ENCODE measurements at regions not wholly inside any gene's neighbourhood (a gene's known extent, or its start where the extent isn't known, plus 50 kb on each side); places are given as distances from the start of the nearest gene placed in this dataset.

DNA sequence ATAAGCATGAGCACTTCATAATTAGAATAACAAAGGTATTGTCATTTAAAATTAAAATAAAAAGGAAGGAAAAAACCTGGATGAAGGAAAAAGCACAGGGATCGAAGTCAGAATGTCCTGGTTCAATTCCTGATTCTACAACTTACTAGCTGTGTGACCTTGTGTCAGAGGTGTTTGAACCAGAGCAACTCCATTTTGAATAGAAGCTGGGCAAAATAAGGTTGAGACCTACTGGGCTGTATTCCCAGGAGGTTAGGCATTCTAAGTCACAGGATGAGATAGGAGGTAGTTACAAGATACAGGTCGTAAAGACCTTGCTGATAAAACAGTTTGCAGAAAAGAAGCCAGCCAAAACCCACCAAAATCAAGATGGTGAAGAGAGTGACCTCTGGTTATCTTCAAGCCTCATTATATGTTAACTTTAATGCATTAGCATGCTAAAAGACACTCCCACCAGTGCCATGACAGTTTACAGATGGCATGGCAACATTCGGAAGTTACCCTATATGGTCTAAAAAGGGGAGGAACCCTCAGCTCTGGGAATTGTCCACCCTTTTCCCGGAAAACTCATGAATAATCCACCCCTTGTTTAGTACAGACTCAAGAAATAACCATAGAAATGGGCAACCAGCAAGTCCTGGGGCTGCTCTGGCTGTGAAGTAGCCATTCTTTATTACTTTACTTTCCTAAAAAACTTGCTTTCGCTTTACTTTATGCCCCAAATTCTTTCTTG lies 412.7 kb downstream of the PIK3R1 start:
- no peak for DNase-seq

DNA sequence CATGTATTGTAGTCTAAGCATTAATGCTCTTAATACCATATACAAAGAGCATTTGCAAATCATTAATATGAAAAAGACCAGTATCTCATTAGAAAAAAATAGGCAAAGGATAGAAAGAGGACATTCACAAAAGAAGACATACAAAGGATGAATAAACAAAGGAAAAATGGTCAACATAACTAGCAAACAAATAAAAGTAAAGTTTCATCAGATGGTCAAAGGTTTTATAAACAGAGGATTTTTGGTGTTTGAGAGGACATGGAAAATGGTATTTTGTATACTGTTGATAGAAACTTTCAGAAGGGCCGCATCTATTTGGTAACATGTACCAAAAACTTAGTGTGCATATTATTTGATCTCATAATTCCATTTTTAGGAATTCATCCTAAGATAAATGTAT lies 414.8 kb downstream of the PIK3R1 start:
- DNase-seq, result no peak

DNA sequence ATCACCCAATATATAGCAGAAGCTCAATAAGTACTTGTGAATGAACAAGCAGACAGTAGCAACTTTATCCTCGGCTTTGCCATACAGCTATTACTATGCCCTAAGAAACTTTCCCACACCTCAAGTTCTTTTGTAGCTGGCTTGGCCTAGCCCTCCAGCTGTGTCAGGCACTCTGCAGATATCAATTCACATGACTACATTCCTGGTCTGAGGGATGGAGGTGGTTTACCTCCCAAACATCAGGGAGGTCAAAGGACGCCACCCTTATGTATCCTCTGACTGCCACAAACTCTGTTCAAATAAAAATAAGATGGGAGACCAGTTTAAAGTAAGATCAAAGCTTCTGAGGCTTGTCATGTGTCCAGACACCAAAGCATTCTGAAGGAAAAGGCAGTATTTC lies 416.3 kb downstream of the PIK3R1 start:
- DNase-seq, result no peak

DNA sequence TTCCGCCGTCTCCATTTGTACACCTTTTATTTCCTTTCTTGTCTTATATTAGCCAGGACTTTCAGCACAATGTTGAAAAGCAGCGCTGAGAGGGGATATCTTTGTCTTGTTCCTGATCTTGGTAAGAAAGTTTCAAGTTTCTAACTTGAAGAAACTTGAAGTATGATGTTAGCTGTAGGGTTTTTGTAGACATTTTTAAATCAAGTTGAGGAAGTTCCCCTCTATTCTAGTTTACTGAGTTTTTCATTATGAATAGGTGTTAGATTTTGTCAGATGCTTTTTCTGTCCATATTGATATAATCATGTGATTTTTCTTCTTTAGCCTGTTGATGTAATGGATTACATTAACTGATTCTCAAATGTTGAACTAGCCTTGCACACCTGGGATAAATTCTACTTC lies 425.7 kb downstream of the PIK3R1 start:
- DNase-seq, result no peak

DNA sequence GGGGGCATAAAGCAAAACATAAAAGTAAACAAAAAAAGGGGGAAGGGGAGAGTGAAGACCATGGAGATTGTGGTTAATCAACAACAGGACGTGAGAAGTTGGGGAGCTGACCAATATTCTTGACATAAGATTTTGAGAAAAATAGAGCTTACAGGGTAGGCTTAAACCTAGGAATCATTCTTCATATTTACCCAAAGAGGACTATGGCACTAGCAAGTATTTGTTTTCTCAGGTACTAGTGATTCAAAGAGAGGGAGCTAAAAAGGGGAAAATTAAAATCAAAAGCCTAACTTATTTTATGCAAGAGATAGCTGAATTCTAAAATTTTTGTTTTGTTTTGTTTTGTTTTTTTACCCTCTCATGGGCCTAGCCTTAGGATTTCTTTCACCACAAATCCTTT lies 427.5 kb downstream of the PIK3R1 start:
- no peak for DNase-seq

DNA sequence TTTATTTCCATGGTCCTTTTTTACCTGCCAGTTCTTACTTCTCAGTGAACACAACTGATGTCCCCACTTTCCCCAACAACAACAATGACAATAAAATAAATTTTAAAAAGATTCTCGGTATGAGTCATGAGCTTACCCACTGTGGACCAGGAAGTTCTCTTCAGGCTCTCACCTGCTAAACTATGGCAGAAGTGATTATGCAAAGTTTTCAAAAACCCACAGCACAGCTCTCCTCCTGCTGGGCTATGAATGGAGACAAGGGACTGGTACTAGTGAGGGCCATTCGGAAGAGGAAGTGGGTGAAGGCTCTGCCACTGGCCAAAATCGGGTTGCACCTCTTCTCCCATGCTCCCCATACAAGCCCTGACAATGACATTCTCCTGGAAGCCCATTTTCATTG lies 429.4 kb downstream of the PIK3R1 start:
- no peak for DNase-seq

DNA sequence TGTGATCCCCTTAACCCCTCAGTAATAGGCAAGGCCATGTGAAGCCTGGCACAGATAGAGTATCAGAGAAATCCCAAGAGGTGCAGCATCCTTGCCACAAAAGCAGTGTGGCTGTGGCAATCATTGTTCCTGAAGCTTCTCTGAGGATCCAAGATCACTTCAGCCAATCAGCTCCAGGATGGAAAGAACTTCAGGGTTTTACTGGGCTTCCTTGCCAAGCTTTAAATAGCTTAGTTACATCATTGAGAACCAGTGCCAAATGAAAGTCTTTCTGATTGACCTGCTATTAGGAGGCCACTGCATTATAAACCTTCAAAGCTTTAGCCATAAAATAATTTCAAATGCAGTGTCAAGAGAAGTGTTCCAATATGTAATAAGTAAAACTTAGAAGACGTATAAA lies 430.6 kb downstream of the PIK3R1 start:
- DNase-seq, result no peak

DNA sequence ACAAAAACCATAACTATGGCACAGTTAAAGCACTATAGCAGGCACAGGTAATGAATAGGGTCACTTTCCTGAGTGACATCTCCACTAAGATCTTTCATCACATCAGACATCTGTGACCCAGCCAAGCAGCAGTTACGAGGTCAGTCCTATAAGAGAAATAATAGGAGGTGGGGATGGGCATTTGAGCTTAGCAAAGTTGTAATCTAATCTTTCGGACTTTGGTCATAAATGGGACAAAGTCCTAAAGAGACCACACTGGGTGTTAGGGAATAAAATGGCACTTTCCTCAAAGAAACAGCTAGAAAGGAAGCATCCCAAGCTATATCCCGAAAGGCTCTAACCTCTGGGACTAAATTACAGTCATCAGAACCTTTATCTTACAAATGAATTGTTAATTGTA lies 432.2 kb downstream of the PIK3R1 start:
- no peak for DNase-seq

DNA sequence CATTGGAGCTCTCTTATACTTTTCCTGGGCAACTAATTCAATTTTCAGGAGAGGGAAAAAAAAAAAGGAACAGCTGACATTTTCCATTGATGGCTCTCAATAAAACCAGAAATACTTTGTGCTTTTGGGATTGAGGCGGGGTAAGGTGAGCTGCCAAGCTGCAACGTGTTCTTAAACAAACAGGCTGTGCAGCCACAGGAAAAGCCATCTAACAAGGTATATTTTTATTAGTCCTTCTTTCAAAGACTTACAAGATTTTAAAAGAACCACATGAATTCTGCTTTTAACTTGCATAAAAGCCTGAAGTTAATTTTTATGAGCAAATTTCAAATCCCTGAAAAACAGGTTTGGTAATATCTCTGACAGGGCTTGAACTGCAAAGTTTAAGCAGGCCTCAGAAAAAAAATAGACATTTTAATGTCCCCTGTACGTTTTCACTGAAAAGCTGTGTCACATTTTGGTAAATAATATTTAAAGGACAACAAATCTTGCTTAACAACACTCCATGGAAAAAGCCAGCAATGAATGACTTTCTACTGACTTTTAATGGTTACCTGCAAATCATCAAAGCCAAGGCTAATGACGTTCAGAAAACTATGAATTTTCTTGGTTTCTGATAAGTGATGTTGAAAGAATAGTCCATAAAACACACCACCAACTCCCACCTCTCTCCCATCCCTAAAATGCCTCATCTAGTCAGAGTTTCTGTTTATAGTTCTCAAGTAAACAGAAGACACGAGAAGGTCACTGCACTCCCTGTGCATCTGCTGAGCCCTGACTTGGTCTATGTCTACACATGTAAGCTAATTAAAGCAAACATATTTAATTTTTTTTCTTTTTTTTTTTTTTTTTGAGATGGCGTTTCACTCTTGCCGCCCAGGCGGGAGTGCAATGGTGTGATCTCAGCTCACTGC lies 433.6 kb downstream of the PIK3R1 start:
- DNase-seq, result no peak

DNA sequence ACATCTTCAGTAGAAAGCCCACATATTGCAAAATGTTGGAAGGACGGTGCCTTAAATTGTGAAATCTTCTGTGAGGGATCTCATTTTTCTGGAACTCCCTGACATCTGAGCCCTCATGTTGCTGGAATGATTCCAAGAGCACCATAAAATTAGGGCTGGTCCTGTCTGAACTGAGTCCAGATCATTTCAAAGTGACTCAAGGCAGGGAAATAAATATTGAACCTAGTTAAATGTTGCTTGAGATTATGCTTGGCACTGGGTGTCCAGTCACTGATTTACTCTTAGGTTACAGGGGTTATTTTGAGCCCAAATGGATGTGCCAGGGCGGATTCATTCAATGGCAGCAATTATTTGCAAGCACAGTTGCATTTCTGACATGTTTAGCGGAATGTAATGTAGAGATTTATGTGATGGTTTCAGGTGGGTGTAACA lies 437.0 kb downstream of the PIK3R1 start:
- DNase-seq, result no peak

DNA sequence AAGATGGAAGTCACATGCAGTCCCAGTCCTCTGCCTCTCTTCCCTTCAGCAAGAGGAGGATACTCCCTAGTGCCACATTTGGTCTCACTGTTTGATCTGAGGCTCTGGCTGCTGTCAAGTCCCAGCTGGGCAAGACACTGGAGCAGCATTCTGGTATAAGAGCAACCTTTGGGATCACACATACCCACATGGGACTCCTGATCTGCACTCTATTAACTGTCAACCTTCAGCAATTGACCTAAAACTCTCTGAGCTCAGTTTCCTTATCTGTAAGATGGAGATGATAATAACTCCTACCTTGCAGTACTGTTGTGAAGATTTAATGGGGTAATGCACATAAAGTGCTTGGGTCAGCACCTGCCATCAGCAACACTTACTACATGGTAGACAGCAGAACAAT lies 437.9 kb downstream of the PIK3R1 start:
- no peak for DNase-seq

DNA sequence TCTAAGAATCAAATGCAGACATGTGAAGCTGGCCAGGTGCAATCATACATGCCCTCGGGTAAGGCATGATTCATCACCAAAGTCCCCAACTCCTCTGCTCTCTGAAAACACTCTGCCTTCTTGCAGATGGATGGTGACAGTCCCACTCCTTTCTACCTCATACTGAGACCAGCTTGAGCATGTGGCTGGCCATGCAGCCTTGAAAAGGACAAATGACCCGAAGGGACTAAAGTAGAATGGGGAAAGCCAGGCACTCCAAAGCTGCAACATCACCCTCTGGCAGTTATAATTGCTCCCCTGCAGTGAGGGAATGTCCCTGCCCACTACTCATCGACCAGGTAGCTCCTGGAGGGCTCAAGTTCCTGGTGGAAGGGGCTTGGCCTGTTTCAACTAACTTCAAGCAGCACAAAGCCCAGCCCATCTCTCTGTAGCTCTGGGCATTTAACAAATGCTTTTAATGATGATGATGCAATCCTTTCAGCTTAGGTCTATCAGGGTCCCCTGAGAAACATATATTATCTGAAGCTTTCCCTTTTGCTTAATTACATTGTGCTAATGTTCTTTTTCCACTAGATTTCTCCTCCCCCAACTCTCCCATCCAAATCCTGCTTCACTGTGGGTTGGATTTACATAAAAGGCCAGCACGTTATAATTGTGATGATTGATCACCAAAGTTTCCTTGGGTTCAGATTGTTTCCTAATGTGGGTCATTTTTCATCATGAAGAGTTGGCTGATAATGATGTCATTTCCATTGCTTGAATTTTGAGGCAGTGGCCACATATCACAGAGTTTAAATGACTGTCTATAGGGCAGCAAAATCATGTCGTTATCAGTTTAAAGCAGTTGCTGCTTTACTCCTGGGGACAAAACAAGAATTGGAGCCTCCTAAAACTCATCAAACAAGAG lies 436.5 kb upstream of the SLC30A5 start:
- DNase-seq, result no peak

DNA sequence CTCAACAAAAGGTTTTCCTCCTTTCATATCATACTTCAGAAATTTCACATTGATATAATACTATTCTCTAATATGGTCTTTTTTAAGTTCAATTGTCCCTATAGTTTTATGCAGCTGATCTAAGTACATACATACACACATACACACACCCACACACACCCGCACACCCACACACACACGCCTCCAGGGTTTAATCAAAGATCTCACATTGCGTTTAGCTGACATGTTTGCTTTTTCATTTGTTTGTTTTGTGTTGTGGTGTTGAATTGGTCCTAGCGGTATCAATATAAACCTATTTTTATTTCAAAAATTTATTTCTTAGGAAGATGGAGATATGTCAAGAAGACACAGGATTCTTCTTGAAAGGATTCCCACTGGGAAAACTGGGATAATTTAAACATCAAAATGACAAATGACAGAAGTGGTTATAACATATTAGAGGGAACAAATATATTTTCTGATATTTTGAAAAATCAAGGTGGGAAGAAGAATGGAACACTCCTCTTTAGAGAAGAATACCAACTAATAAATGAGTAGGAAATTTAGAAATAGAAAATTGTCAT lies 434.9 kb upstream of the SLC30A5 start:
- no peak for DNase-seq

DNA sequence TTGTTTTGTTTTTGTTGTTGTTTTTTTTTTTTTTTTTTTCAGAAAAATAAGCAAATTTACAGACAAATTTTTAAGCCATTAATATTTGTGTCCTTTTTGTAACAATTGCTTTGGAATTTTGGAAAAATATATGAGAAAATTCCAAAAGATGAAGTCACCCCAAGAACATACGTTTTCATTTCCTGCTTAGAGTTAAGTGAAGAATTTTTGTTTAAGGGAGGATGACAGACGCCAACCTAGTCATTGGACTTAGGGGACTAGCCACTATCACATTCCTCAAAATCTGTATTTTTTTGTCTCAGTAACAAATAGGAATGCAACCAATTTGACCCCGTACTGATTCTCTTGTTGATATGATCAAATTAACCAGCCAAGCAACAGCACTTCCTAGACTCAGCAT lies 433.9 kb upstream of the SLC30A5 start:
- no peak for DNase-seq

DNA sequence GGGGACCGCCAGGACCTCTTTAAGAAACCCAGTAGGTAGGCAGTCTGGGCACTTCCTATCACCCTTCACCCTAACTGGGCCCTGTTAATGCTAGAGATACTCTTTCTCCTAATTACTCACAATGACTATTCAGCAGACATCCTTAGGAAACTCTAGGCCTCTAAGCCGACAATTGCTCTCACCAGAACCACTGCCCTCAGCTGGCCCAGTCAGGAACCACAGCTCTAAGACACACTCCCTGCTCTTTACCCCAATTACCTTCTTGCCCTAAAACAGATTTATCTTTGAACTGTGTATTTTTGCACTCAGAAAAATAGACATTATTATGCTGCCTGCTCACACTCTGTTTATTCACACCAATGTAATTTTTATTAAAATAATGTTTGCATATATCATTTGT lies 432.6 kb upstream of the SLC30A5 start:
- no peak for DNase-seq

DNA sequence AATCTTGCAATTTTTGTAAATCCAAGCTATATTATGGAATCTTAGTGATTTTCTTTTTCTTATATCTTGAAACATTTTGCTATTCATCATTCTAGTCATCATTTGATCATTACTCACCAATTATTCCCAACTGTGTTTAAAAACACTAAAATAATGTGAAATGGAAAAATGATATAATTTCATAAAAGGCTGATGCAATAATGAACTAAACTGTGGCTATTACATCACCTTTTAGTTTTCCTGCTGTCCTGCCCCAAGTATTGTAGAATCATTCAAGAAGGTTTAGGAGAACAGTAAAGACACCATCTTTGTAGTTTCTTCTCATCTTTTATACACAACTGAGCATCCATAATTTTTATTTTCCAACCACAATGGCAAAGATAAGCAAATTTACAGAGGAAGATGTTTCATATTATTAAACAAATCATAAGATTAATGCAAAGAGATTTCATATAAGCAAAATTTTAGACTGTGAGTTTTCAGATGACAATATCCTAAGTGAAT lies 431.0 kb upstream of the SLC30A5 start:
- DNase-seq, result no peak

DNA sequence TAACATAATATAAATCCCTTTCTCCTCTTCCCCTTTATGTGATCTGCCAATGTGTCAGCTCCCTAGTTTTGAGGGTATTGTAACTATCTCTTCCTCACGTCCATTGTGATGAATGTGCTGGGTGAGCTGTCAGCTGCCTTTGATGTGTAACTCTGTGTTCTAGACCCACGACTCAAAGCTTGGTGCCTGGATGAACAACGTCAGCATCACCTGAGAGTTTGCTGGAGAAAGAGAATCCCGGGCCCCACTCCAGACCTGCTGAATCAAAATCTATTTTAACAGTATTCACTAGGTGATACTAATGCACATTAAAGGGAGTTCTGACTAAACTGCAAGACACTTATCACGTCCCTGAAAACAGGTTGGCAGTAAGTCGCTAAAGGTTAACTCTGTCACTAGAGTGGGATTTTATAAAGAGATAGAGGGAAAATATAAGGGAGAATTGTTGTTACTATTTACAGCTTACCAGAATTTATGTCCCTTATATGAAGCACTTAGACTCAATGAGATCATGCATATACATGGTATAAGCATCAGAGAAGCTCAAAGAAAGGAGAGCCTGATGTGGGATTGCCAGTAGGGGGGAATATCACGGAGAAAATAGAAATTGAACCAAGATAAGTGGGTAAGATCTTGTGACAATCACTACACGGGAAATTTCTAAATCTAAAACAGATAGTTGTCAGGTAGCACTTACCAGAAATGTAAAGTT lies 423.8 kb upstream of the SLC30A5 start:
- DNase-seq, result no peak

DNA sequence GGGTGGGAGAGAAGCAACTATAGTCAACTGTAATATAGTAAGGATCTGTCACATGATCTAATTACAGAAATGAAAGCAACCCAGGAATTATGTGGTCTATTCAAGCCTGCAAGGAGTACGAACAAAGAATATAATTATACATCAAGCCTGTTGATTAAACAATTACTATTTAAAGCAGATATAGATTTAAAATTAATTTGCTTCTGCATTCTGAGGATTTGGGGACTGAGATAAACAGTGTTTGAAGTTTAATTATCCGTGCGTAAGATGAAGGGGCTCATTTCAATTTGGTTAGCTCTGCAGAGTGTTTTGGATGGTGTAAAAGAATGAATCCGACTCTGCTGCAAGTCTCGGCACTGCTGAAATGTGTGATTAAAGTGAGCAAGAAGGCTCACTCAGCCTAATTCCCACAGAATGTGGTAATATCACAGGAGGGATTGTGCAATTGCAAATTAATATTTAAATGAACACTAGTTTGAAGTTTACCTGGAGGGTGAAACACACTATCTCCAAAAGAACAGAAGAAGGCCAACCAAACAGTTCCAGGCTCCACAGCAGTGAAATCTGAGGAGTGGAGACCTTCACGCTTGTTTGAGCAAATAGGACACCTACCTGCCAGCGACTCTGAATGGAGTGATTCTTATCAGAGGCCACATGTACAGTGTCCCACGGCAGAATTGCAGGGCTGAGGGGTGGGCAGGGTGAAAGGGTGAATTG lies 420.6 kb upstream of the SLC30A5 start:
- no peak for DNase-seq

DNA sequence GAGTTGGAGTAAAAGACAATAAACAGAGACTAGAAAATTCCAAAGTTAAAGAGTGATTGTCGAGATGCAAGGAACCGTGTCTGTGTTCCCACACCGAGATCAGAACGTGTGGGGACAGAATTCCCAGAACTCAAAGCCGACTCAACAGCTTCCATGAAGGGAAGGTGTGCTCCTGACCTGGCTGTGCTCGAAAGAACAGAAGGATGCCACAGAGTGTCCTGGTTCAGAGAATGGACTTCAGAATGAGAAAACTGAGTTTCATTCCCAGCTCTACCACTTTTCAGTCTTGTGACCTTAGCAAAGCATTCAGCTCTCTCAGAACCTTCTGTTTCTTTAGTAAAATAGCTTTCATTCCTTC lies 420.0 kb upstream of the SLC30A5 start:
- DNase-seq, result no peak

DNA sequence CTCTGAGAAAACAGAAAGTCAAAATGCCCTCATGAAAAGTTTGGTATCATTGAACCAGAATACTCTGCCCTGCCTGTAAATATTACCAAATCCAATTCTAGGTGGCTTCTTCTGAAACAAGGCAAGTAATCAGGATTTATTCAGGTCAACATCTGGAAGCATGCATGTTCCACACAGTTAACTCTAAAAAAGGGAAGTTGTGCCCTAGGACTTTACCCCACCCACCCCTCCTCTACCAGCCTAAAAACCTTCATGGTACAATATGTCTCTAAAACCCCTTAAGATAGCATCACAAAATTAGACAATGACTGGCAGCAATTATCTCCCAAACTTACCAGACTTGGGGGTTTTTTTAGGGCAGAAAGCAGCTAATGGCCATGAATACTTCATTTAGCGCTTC lies 414.8 kb upstream of the SLC30A5 start:
- DNase-seq, result no peak

DNA sequence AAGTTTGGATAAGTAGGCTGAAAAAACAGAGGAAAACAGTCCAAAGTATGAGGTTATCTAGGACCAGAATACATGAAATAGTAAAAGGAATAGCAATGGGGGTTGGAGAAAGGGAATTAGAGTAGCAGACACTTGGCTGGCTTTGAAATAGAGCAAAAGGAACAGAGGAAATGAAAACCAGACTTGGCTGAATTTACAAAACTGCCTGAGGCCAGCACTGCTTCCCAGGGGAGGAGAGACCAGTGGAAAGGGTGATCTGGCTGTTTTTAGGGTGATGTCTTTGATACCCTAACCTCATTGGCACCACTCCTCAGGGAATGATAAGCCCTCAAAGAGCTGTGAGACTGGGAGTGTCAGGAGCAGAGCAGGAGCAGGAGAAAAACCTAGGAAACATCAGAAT lies 413.4 kb upstream of the SLC30A5 start:
- no peak for DNase-seq

Data from CD4-positive, alpha-beta T cell treated with Interleukin-6 for 4 hours (primary cell).